ENCODE measurements at regions not wholly inside any gene's neighbourhood (a gene's known extent, or its start where the extent isn't known, plus 50 kb on each side); places are given as distances from the start of the nearest gene placed in this dataset.

DNA sequence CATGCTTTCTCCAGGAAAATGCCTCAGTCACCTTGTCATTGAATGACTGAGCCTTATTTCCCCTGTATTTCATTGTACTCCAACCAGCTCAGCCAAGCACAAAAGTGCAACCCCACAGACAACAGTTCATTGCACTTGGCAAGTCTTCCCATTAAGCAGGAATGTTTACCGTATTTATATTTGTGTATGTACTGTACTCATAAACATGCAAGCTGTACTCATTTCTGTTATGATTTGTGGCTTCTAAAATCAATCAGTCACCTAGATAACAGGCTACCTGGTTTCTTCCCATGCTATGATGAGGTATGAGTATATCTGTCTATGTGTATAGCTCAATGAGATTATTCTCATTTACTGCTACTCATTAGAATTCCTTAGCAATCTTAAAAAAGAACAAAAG is 505.5 kb upstream of the FAM98A start:
- Histone ChIP-seq H3K4me1 (no peaks in the 10 kb centered on the region), H3K36me3 (no peaks in the 10 kb centered on the region), H3K9me3 (no peaks in the 10 kb centered on the region), H3K27me3 (no peaks in the 10 kb centered on the region), H3K4me3 (no peak overlapping the region), H3K27ac (no peak overlapping the region)
- ATAC-seq (no peak), DNase-seq (no peak)
- intact Hi-C loops (cut with DNase I) = no loop called here
- 59 to 63% methylated on average over 1 of the region's 1 CpG for WGBS, 2 donors
- TF ChIP-seq CTCF (IDR thresholded peaks at IDR 0.05) = no peak

- Histone ChIP-seq H3K27ac (no peak overlapping the region), H3K9me3 (no peaks in the 10 kb centered on the region), H3K27me3 (no peaks in the 10 kb centered on the region), H3K4me1 (no peaks in the 10 kb centered on the region), H3K4me3 (no peak overlapping the region), H3K36me3 (no peaks in the 10 kb centered on the region)
- WGBS, 2 donors = 63 to 78% methylated on average over 2 of the region's 2 CpGs
- intact Hi-C loops (cut with DNase I) = no loop called here
- DNase-seq = no peak
- no peak for TF ChIP-seq CTCF (IDR thresholded peaks at IDR 0.05)
- no peak for ATAC-seq
These were observed 504.3 kb upstream of the FAM98A start for GRCh38 chr2:34103437-34103836.

GRCh38 chr2:34102339-34102738 is 503.2 kb upstream of the FAM98A start:
- no peak for ATAC-seq
- intact Hi-C loops (cut with DNase I) = no loop called here

GRCh38 chr2:34099377-34099776 is 500.3 kb upstream of the FAM98A start:
- Histone ChIP-seq H3K27me3 (no peaks in the 10 kb centered on the region), H3K4me1 (no peaks in the 10 kb centered on the region), H3K36me3 (no peaks in the 10 kb centered on the region), H3K9me3 (no peaks in the 10 kb centered on the region), H3K27ac (no peak overlapping the region), H3K4me3 (no peak overlapping the region)
- no peak for DNase-seq
- 81 to 88% methylated on average over 2 of the region's 2 CpGs for WGBS, 2 donors
- ATAC-seq = no peak
- no peak for TF ChIP-seq CTCF (IDR thresholded peaks at IDR 0.05)
- intact Hi-C loops (cut with DNase I) = loop anchor here in 7 of 10 donors (5.0 to 10.0 kb wide), 4 partner anchors 415 to 1315 kb away; no protein-coding TSS in a partner anchor

More at GRCh38 chr2:34102339-34102738, 503.2 kb upstream of the FAM98A start:
- H3K36me3 ChIP-seq = no peaks in the 10 kb centered on the region
- no peaks in the 10 kb centered on the region for H3K4me1 ChIP-seq
- H3K27ac ChIP-seq = no peak overlapping the region
- H3K4me3 ChIP-seq = no peak overlapping the region
- H3K9me3 ChIP-seq = no peaks in the 10 kb centered on the region
- WGBS, 2 donors = 68 to 80% methylated on average over 2 of the region's 2 CpGs
- DNase-seq = no peak
- H3K27me3 ChIP-seq = no peaks in the 10 kb centered on the region
- no peak for TF ChIP-seq CTCF (IDR thresholded peaks at IDR 0.05)

Measured in heart right ventricle (tissue), 16 donors.